ENCODE measurements at regions not wholly inside any gene's neighbourhood (a gene's known extent, or its start where the extent isn't known, plus 50 kb on each side); places are given as distances from the start of the nearest gene placed in this dataset.

GRCh38 chr21:21661741-21662140 lies 663.5 kb downstream of the NCAM2 start:
- TF ChIP-seq CTCF (IDR thresholded peaks at IDR 0.05) = no peak
- TF ChIP-seq POLR2A (IDR thresholded peaks at IDR 0.05) = no peak

All from Peyer's patch (tissue), 4 donors.